Tibial nerve (tissue), 3 donors: ENCODE measurements at regions not wholly inside any gene's neighbourhood (a gene's known extent, or its start where the extent isn't known, plus 50 kb on each side); places are given as distances from the start of the nearest gene placed in this dataset.

Source experiments
- CTCF ChIP-seq, 5 experiments: fragments of 200-600 bp in 3 of 5; fragments of 450-650 bp in 2 of 5; sonication (generic) in 3 of 5; IDR thresholded peaks; one replicate each; pipeline ENCODE4 v1.5.1; 2016 to 2019; ENCODE audit warnings: antibody characterized with exemption in 5 of 5, mild to moderate bottlenecking in 3 of 5, moderate library complexity in 2 of 5
- POLR2A ChIP-seq, 2 donors: fragments of 450-650 bp; IDR thresholded peaks; one replicate each; pipeline ENCODE4 v1.6.1; 2017; ENCODE audit warnings: antibody characterized with exemption in 2 of 2, mild to moderate bottlenecking in 2 of 2, moderate library complexity in 2 of 2

- TF ChIP-seq CTCF (IDR thresholded peaks at IDR 0.05) (no peak), POLR2A (IDR thresholded peaks at IDR 0.05) (no peak)
These were observed 118.2 kb downstream of the RPS12 start for GRCh38 chr6:132932588-132932987.
